Right lobe of liver (tissue), 4 donors: ENCODE measurements at regions not wholly inside any gene's neighbourhood (a gene's known extent, or its start where the extent isn't known, plus 50 kb on each side); places are given as distances from the start of the nearest gene placed in this dataset.

ENCODE experiments used
- CTCF ChIP-seq, 4 donors: fragments of 200-600 bp in 3 of 4; fragments of 450-650 bp in 1 of 4; IDR thresholded peaks; one replicate each; pipeline versions ENCODE4 v1.5.1 to v1.8.0; 2016 to 2022; ENCODE audit warnings: antibody characterized with exemption in 4 of 4, mild to moderate bottlenecking in 2 of 4
- POLR2A ChIP-seq: fragments of 450-650 bp; IDR thresholded peaks from one replicate; pipeline ENCODE4 v1.6.1; 2017; ENCODE audit warnings: antibody characterized with exemption, mild to moderate bottlenecking
- donor health status: DM: no; HTN: no; CAD: no.
- donor health status: DM: no; HTN: no; CAD: no.
- donor health status: DM: no; HTN: yes; CAD: no.

- TF ChIP-seq CTCF (IDR thresholded peaks at IDR 0.05), result no peak
- no peak for TF ChIP-seq POLR2A
Measured at GRCh38 chr16:86906623-86907022, 328.3 kb downstream of the FOXL1 start.
